Hepatocyte (in vitro differentiated cells): ENCODE measurements at regions not wholly inside any gene's neighbourhood (a gene's known extent, or its start where the extent isn't known, plus 50 kb on each side); places are given as distances from the start of the nearest gene placed in this dataset.

Source experiments
- EZH2 ChIP-seq: fragments of 200-600 bp; sonication (generic); IDR thresholded peaks from 2 replicates; pipeline ENCODE4 v1.6.1; 2016; ENCODE audit warnings: antibody characterized with exemption, mild to moderate bottlenecking, borderline replicate concordance
- TF ChIP-seq, protein P1 (sequence below): fragments of 200-600 bp; sonication (generic); IDR thresholded peaks from 2 replicates; pipeline ENCODE4 v1.5.1; 2016; ENCODE audit warnings: antibody characterized with exemption, mild to moderate bottlenecking; ENCODE audit not compliant: poor library complexity

DNA sequence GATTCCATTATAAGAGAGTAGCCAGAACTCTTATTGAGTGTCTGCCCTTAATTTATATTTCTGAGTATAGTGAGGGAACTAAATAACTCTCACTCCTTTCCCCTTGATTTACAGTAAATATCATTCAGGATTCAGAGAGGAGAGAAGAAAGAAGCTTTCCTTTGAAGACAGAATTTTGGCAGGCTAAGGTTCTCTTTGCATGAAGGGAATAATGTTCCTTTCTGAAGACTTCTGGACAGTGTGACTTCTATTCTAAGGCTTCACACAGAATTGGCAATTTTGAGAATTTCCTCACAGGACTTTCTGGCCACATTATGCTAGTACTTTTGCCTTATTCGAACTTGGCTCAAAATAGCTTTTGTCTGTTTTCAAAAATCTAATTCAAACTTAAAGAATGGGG, 352.2 kb upstream of the FBXO33 start:
- TF ChIP-seq, protein P1, sequence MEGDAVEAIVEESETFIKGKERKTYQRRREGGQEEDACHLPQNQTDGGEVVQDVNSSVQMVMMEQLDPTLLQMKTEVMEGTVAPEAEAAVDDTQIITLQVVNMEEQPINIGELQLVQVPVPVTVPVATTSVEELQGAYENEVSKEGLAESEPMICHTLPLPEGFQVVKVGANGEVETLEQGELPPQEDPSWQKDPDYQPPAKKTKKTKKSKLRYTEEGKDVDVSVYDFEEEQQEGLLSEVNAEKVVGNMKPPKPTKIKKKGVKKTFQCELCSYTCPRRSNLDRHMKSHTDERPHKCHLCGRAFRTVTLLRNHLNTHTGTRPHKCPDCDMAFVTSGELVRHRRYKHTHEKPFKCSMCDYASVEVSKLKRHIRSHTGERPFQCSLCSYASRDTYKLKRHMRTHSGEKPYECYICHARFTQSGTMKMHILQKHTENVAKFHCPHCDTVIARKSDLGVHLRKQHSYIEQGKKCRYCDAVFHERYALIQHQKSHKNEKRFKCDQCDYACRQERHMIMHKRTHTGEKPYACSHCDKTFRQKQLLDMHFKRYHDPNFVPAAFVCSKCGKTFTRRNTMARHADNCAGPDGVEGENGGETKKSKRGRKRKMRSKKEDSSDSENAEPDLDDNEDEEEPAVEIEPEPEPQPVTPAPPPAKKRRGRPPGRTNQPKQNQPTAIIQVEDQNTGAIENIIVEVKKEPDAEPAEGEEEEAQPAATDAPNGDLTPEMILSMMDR = no peak
- TF ChIP-seq EZH2 = no peak
